Superior temporal gyrus (tissue), 1 donor: ENCODE measurements at regions not wholly inside any gene's neighbourhood (a gene's known extent, or its start where the extent isn't known, plus 50 kb on each side); places are given as distances from the start of the nearest gene placed in this dataset.
"Not testable (repeated sequence)": the region's sequence is repeated elsewhere in the genome, so short reads cannot be mapped to it uniquely, and the experiment has no call there.

ENCODE experiments used
- DNase-seq: peaks from one replicate; pipeline ENCODE4 v3.0.0-alpha.2; 2016; ENCODE audit errors: extremely low spot score

DNA sequence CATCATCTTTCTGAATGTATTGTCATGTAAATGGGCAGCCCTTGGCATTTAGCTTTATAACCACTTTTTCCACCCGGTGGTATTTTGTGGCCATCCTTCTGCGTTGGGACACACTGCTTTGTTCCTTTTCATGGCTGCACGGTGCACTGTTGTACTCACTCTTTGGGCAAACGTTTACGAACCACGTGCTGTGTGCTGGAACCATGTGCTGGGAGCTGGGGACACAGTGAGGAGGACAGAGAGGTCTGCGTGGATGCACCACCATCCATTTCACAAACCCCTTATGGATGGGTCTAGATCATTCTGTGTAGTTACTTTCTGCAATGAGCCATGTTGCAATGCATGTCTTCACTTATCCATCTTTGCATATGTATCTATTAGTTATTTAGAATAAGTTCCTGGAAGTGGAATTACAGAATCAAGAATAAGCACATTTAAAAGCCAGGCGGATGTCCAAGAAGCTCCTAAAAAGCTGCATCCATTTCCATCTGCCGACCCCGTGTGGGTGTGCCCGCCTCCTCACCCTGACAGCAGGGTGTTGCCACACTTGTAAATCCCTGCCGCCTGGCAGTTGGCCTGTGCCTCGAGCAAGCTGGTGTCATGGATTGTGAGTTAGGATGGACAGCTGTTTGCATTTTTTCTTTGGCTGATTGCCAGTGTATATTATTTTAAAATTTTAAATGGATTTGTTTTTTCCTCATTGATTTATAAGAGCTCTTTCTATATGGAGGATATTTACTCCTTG, 183.8 kb downstream of the LAT start:
- not testable (repeated sequence) for DNase-seq

DNA sequence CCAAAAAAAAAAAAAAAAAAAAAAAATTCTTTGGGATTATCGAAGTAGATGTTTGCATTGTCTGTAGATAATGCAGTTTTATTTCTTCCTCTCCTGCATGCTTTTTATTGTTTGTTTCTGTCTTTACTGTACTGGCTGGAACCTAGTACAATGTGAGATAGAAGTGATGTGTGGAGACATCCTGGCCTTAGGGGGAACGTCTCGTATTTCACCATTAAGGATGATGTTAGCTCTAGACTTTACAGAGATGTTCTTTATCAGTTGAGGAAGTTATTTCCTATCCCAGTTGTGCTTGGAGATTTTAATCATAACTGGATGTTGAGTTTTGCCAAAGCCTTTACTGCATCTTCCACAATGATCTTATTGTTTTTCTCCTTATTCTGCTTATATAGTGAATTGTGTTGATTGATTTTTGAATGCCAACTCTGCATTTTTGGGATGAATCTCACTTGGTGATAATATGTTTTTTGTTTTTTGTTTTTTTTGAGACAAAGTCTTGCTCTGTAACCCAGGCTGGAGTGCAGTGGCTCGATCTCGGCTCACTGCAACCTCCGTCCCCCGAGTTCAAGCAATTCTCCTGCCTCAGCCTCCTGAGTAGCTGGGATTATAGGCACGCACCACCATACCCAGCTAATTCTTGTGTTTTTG, 179.7 kb downstream of the LAT start:
- not testable (repeated sequence) for DNase-seq

DNA sequence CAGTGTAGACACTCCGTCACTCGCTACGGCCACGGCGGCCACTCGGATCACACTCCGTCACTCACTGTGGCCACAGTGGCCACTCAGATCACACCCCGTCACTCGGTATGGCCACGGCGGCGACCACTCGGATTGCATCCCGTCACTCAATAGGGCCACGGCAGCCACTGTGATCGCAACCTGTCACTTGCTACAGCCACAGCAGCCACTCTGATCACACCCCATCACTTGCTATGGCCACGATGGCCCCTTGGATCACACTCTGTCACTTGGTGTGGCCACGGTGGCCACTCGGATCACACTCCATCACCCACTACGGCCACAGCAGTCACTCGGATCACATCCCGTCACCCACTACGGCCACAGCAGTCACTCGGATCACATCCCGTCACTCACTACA, 175.3 kb downstream of the LAT start:
- not testable (repeated sequence) for DNase-seq

DNA sequence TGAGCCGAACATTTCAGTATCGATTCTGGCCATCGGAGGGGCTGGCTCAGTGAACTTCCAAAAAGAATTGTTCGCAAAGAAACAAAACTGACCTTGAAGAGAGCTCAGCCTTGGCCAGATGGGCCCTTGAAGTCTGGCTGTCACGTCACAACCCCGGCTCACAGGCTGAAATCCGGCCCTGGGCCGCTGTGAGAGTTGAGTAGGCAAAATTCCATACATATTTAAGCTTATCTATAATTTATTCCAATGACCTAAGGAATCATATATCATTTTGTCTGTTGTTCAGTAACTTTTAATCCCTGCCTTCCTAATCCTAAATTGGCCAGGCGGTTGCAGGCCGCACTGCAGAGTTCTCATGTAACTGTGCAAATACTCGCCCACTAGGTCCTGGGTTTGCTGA, 174.8 kb downstream of the LAT start:
- not testable (repeated sequence) for DNase-seq

DNA sequence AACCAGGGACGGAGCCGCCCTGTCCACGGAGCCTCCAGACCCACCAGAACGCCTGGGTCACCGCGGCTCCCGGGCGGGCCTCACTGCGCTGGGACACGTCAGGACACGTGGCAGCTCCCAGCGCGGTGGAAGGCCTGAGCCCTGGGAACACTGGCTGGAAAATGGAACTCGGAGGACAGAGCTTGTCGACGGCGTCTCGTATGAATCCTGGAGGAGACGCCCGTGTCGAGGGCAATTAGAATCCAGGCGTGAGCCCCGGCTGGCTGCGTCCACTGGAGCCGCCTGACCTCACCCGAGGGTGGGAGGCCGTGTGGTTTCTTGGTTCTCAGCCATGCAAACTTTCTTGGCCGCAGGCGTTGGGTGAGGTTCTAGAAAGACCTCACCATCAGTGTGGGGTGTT, 173.9 kb downstream of the LAT start:
- no peak for DNase-seq

DNA sequence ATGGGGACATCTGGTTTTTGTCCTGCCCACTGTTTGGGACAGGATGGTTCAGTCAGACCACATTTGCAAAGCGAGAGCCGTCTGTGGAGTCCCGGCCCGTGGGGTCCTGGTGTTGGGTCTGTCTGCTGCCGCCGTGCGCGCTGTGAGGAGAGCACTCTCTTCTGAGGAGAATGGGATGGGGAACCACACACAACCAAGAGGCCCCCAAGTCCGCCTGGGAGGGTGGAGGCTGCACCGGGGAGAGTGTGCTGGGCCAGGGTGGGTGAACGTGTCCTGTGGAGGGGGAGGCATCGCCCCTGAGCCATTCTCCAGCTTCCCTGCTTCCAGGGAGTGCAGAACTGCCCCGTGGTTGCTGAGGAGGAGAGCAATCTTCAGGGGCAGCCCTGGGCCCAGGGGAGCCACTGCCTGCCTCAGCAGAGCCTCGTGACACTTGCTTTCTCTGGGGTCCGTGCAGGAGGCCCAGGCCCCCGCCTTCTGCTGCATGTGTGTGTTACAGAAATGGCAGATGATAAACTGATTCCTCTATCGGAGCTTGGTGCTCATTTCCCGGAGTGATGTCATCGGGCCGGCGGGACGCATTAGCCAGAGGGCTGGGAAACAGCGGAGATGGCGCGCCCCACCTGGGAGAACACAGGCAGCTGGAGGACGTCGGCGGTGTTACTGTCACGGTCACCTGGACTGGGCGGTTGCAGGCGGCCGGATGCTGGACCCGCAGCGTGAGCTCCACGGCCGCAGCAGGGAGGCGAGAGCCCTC, 173.4 kb downstream of the LAT start:
- DNase-seq = not testable (repeated sequence)

DNA sequence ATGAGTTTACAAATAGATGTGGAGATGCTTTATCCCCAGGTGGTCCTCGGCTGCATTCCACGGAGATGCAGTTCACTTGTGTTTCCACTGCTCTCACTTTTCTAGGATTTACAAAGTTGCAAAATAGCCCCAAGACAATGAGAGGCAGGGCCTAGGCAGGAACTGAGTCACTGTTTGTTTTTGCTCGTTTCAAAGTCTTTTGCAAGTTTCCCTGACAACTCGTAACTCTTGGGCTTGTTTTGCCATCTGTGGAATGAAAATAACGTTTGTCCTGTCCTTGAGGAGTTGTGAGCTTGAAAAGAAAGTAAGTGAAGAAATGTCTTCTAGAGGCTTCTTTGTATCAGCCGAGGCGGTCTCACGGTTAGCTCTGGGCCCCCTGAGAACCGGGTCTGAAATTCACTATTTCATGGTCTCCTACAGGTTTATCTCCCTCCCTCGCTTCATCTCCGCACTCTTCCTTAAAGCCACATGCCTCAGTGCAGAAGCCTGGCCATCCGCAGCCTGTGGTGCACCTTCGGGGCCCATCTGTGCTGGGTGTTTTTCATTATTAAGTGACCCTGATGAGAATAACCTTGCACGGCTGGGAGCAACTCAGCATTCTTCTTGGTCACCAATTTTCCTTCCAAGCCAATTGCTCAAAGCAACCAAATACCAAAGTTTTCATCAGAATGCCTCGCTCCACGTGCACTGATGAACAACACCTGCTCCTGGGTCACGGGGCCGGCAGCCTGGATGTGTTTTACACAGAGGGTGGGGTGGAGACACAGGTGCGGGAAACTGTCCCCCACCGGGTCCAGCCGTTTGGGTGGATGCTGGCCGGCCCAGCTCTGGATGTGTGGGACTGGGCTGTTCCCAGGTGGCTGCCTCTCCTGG, 172.4 kb downstream of the LAT start:
- not testable (repeated sequence) for DNase-seq

DNA sequence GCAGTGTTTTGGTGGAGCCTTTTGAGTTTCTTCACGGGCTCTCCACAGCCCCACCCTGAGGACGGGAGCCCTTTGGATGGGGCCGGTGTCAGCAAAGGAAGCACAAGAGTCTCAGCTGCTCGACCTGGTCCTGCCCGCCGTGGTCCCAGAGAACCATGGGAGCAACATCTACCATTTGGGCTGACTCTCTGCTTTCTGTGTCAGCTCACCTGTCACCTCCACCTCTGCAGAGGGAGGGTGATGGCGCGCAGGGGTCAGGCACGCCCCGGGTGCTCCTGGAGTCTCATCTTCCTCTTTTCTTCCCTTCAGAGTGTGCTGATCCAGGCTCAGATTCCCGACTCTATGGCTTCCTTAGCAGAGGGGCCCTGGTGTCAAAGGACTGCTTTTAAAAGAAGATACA, 171.7 kb downstream of the LAT start:
- DNase-seq = no peak

DNA sequence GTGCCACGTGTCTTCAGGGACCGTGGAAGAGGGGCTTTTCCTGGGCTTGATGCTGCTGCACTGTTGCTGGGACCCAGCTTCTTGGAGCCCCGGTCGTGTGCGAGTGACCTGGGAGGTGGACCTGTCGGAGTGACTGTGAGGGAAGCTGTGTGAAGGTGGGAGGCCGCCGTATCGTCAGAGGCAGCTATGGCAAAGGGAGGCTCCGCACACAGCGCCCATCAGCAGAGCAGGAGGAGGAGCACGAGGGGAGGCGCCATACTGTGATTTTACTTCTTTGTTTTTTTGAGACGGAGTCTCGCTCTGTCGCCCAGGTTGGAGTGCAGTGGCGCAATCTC, 171.0 kb downstream of the LAT start:
- DNase-seq = not testable (repeated sequence)

DNA sequence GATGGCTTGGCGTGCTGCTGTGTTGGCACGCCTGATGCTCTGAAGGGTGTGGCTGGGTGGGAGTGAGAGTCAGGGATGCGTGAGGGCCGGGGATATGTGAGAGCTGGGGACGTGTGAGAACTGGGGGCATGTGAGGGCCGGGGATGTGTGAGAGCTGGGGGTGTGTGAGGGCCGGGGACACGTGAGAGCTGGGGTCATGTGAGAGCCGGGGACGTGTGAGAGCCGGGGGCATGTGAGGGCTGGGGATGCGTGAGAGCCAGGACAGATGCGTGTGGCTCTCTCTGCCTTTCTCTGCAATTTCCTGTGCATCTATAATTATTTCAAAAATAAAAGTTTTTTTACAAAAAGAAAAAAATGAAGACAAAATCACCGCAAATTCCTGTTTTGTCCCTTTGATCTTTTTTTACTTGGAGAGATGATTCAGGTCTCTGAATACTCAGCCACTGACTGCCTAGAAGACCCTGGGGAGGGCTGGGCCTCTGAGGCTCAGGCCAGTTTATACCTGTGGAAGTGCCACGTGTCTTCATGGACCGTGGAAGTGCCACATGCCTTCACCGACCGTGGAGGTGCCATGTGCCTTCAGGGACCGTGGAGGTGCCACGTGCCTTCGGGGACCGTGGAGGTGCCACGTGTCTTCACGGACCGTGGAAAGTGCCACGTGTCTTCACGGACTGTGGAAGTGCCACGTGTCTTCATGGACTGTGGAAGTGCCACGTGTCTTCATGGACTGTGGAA, 170.4 kb downstream of the LAT start:
- DNase-seq = not testable (repeated sequence)

DNA sequence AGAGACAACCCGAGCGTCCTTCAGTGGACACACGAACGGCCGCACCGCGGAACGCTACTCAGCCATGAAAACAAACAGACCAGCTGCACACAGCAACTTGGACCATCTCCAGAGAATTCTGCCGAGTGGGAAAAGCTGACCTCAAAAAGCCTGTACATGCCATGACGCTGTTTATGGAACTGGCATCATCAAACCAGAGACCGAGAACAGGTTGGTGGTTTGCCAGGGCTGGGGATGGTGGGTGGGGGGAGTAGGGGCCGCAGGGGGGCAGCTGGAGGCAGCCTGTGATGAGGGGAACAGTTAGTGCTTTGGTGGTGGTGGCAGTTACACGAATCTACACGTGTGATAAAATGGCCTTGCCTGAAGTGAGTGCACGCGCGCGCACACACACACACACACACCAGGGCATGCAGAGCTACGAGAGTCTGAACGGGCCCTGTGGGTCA, 169.8 kb downstream of the LAT start:
- no peak for DNase-seq

DNA sequence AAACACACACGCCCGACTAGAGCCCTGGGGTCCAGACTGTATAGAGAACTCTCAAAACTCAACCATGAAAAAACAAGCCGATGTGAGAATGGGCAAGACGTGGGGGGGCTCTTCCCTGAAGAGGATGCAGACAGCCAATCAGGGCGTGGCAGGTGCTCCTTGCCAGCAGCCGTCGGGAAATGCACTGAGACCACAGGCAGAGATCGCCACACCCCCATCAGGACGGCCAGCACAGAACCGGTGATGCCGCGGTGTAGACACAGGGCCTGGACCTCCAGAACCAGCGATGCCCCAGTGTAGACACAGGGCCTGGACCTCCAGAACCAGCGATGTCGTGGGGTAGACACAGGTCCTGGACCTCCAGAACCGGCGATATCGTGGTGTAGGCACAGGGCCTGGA, 169.2 kb downstream of the LAT start:
- no peak for DNase-seq

DNA sequence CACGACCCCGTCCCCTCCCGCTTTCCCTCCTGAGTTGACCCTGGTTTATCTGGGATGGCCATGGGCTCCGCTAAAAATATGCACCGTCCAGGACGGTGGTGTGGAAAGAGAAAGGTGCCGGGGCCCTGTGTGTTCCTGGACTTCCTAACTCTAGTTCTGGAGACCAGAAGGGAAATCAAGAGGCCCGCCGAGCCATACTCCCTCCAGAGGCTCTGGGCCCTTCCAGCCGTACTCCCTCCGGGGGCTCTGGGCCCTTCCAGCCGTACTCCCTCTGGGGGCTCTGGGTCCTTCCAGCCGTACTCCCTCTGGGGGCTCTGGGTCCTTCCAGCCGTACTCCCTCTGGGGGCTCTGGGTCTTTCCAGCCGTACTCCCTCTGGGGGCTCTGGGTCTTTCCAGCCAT, 168.5 kb downstream of the LAT start:
- not testable (repeated sequence) for DNase-seq

DNA sequence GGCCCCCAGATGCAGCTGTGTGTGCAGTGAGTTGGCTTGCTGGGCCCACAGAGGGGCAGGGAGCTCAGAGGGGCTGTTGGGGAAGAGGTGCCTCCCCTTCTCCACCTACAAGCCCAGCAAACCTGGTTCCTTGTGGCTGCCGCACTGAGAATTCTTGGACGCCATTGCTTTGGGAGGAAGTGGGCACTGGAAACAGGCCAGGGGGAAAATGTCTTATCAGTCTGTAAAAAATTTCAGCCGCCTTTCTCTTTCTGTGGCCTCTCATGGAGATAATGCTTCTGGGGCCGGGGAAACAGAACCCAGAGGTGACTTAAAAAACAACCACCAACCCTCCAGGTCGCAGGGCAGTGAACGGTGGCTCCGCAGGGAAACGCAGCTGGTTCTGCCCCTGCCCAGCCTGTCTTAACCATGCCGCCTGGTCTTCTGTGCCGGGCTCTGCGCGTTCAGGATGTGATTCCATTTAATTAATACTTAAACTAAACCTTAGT, 167.7 kb downstream of the LAT start:
- DNase-seq = not testable (repeated sequence)

DNA sequence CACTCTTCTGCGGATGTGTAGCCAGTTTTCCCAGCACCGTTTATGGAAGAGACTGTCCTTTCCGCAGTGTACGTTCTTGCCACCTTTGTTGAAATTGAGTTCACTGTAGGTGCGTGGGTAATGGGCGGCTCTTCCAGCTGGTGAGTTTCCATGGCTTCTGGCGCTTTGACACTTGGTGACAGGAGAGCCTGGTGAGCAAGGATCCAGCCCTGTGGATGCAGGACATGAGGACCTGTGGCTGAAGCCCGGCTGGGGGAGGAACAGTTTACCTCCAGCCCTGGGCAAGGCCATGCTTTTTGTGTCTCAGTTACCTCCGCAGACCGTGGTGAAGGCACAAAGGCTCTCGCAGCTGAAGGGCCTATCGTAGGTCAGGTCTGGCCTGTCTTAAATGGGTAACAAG, 166.5 kb downstream of the LAT start:
- DNase-seq = no peak

DNA sequence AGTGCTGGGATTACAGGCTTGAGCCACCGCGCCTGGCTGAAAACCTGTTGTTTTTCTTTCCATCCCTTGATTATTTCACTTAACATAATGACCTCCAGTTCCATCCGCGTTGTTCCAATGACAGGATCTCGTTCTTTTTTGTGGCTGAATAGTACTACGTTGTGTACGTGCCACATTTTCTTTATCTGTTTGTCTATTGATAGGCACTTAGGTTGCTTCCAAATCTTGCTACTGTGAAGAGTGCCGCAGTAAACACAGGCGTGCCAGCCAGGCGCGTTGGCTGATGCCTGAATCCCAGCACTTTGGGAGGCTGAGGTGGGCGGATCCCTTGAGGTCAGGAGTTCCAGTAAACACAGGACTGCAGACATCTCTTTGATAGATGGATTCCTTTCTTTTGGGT, 165.1 kb downstream of the LAT start:
- not testable (repeated sequence) for DNase-seq

DNA sequence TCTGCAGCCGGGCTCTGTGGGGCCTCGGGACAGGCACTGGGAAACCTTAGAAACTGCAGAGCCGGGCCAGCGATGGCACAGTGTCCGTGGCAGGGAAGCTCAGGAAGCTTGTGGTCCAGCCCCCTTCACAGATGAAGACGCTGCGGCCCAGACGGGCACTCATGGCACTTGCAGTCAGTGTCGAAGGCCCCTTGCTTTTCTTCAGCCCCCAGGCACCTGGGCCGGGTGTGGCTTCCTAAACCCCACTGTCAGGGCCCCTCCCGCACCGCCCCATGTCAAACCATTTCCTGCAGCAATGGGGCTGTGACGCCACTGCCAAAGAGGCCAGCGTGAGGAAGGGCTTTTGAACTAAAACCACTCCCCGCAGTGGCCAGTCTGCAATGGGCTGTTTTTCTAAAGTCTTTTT, 164.0 kb downstream of the LAT start:
- DNase-seq = no peak

DNA sequence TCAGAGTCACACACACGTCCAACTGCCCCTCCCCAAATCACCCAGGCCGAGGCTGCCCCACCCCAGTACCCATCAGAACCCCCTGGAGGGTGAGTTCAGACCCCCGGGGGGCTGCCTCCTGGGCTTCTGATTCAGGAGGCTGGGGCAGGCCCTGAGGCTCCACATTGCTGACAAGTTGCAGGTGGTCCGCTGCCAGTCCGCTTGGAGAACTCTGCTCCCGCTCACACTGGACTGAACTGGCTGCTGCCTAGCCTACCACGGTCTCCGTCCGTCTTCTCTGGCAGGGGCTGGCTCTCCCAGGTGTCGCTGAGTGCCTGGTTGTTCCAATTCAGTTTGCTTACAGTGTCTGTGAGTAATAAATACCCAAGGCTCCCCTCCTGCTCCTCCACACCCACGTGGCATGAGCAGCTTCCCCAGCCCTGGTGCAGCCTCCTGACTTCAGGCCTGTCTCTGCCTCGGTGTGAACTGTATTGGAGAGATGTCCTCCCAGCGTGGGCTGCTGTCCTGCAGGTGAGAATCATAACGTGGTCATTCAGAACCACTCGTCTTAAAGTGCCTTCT, 163.4 kb downstream of the LAT start:
- DNase-seq = no peak

DNA sequence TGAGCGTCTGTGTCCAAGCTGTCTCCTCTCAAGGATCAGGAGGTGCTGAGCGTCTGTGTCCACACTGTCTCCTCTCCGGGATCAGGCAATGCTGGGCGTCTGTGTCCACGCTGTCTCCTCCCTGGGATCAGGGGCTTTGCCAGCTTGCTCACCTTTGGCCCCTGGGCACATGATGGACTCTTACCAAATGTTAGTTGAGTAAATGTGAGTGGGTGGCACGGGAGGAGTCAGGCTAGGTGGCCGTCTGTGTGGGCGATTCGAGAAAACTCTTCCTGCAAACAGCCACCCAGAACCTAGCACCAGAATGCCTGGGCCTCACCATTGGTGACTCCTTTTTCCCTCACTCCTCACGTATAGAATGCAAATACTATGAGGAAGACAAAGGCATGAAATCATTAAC, 162.9 kb downstream of the LAT start:
- DNase-seq = not testable (repeated sequence)

DNA sequence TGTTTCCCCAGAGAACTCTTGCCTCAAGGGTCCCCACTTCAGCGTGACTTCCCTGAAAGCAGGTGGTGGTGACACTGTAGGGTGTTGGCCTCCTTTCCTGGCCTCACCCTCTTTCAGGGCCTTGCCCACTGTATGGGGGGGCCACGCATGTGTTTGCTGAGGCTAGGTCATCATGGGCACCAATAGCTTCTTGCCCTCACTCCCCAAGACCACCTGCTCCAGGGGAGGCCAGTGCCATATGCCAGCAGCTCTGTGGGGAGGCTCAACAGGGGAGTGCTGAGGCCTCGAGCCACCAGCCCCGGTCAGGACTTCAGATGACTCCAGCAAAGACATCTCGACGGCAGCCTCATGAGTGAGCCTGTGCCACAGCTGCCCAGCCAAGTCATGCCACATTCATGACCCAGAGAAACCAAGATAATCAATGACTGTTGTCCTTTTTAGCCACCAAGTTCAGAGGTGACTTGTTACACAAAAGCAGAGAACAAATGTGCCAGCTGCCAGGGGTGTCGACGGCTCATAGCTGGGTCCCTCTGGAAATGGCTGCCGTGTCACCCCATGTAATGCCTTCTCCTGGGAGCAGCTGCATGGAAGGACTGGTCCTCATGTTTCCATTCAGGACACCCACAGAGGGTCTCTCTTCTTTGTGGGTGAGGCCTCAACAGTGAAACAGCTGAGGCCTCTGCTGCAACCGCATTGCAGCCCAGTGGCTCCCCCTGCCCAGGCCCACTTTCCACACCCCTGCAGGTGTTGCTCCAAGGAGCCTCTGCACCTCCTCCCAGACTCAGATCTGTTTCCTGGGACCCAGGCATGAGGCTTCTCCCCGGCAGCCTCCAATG, 162.2 kb downstream of the LAT start:
- not testable (repeated sequence) for DNase-seq
